WTC11 (cell line): ENCODE measurements at regions not wholly inside any gene's neighbourhood (a gene's known extent, or its start where the extent isn't known, plus 50 kb on each side); places are given as distances from the start of the nearest gene placed in this dataset.

ENCODE experiments used
- ATAC-seq: fragments of 200-7000 bp; cut with Tn5 transposase; 2 replicates; pipeline ENCODE4 v1.10.0; 2021; ENCODE audit warnings: mild to moderate bottlenecking, moderate library complexity
- CTCF ChIA-PET: fragments of 300-600 bp; sonication (Branson Sonifier 250); formaldehyde crosslinking; loops from one replicate; lab custom pipeline; 2021; ENCODE audit warnings: antibody characterized with exemption; lab: Charles Lee
- POLR2A ChIA-PET: fragments of 350-600 bp; sonication (Branson Sonifier 250); formaldehyde crosslinking; loops from one replicate; lab custom pipeline; 2021; ENCODE audit warnings: antibody characterized with exemption; lab: Charles Lee
- DNase-seq: peaks from one replicate; pipeline ENCODE4 v3.0.0; 2021; ENCODE audit warnings: low spot score
- H3K27ac Mint-ChIP-seq: 2 replicates; pipeline ENCODE4 v1.8.0; 2021; ENCODE audit warnings: mixed read lengths
- H3K27me3 Mint-ChIP-seq: 2 replicates; pipeline ENCODE4 v1.8.0; 2021; ENCODE audit warnings: low read depth, mild to moderate bottlenecking, moderate library complexity, mixed read lengths
- H3K36me3 Mint-ChIP-seq: 2 replicates; pipeline ENCODE4 v1.8.0; 2021; ENCODE audit warnings: mixed read lengths
- H3K4me1 Mint-ChIP-seq: 2 replicates; pipeline ENCODE4 v1.8.0; 2022; ENCODE audit warnings: mixed read lengths
- H3K4me3 Mint-ChIP-seq: 2 replicates; pipeline ENCODE4 v1.8.0; 2021; ENCODE audit warnings: mild to moderate bottlenecking, moderate library complexity, mixed read lengths
- H3K9me3 Mint-ChIP-seq: 2 replicates; pipeline ENCODE4 v1.8.0; 2021; ENCODE audit warnings: mixed read lengths
- CREB1 ChIP-seq: sonication (generic); formaldehyde crosslinking; IDR thresholded peaks from 2 replicates; pipeline ENCODE4 v1.8.0; 2023; ENCODE audit warnings: mild to moderate bottlenecking, missing genetic modification reagents
- GTF2I ChIP-seq: fragments of 250-450 bp; sonication (Bioruptor Pico); conservative IDR thresholded peaks from 2 replicates; pipeline ENCODE4 v1.4.0; 2021; ENCODE audit warnings: mild to moderate bottlenecking
- MYBL2 ChIP-seq: sonication (generic); formaldehyde crosslinking; IDR thresholded peaks from 2 replicates; pipeline ENCODE4 v1.8.1; 2023; ENCODE audit warnings: mild to moderate bottlenecking, moderate library complexity, missing genetic modification reagents
- NFE2L1 ChIP-seq: sonication (generic); formaldehyde crosslinking; IDR thresholded peaks from 2 replicates; pipeline ENCODE4 v1.8.1; 2023; ENCODE audit warnings: missing genetic modification reagents
- NR1H2 ChIP-seq: sonication (generic); formaldehyde crosslinking; IDR thresholded peaks from 2 replicates; pipeline ENCODE4 v1.9.0; 2021; ENCODE audit warnings: mild to moderate bottlenecking, moderate library complexity, missing genetic modification reagents
- SMAD3 ChIP-seq: sonication (generic); formaldehyde crosslinking; IDR thresholded peaks from 2 replicates; pipeline ENCODE4 v1.8.0; 2022; ENCODE audit warnings: missing genetic modification reagents, mild to moderate bottlenecking, borderline replicate concordance
- ZNF232 ChIP-seq: sonication (generic); formaldehyde crosslinking; IDR thresholded peaks from 2 replicates; pipeline ENCODE4 v1.8.0; 2022; ENCODE audit warnings: mild to moderate bottlenecking, missing genetic modification reagents
- ZNF263 ChIP-seq: sonication (generic); formaldehyde crosslinking; IDR thresholded peaks from 2 replicates; pipeline ENCODE4 v1.8.1; 2022; ENCODE audit warnings: low read depth, mild to moderate bottlenecking, moderate library complexity, missing genetic modification reagents
- TF ChIP-seq, protein P1 (sequence below): sonication (generic); formaldehyde crosslinking; IDR thresholded peaks from 2 replicates; pipeline ENCODE4 v1.8.0; 2023; ENCODE audit warnings: missing genetic modification reagents, mild to moderate bottlenecking, borderline replicate concordance
- TF ChIP-seq, protein P2 (sequence below): sonication (generic); formaldehyde crosslinking; IDR thresholded peaks from 2 replicates; pipeline ENCODE4 v1.8.0; 2023; ENCODE audit warnings: mild to moderate bottlenecking, missing genetic modification reagents
- TF ChIP-seq, protein P3 (sequence below): sonication (generic); formaldehyde crosslinking; IDR thresholded peaks from 2 replicates; pipeline ENCODE4 v1.8.1; 2022; ENCODE audit warnings: low read depth, missing genetic modification reagents, borderline replicate concordance
- TF ChIP-seq, protein P4 (sequence below): sonication (generic); formaldehyde crosslinking; IDR thresholded peaks from 2 replicates; pipeline ENCODE4 v1.8.1; 2023; ENCODE audit warnings: mild to moderate bottlenecking, missing genetic modification reagents
- TF ChIP-seq, protein P5 (sequence below): fragments of 250-450 bp; sonication (Bioruptor Pico); IDR thresholded peaks from 2 replicates; pipeline ENCODE4 v2.1.2; 2022; ENCODE audit warnings: mild to moderate bottlenecking, moderate library complexity
- TF ChIP-seq, protein P6 (sequence below): fragments of 250-450 bp; sonication (Bioruptor Pico); IDR thresholded peaks from 2 replicates; pipeline ENCODE4 v1.9.0; 2021; ENCODE audit warnings: moderate library complexity, mild to moderate bottlenecking, inconsistent platforms, borderline replicate concordance
- TF ChIP-seq, protein P7 (sequence below): fragments of 250-450 bp; sonication (Bioruptor Pico); IDR thresholded peaks from 2 replicates; pipeline ENCODE4 v1.9.0; 2021; ENCODE audit warnings: mild to moderate bottlenecking
- TF ChIP-seq, protein P8 (sequence below): sonication (generic); formaldehyde crosslinking; IDR thresholded peaks from 2 replicates; pipeline ENCODE4 v1.8.1; 2023; ENCODE audit warnings: mild to moderate bottlenecking, missing genetic modification reagents, borderline replicate concordance
- TF ChIP-seq, protein P9 (sequence below): sonication (generic); formaldehyde crosslinking; IDR thresholded peaks from 2 replicates; pipeline ENCODE4 v1.8.0; 2022; ENCODE audit warnings: mild to moderate bottlenecking, missing genetic modification reagents

DNA sequence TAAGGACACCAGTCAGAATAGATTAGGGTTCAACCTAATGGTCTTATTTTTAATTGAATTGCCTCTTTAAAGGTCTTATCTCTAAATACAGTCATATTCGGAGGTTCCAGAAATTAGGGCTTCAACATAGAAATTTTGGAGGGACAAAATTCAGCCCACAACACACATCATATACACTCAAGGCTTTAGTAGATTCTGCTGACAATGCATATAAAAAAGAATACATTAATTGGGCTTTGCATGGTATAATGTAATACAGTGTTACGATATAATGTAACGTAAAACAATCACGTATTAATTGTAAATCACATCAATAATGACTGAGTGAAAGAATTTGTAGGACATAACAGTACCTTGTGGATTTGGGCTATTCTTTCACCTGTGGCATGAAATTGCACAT, 787.8 kb downstream of the STIM2 start (continued):
- TF ChIP-seq, protein P1, sequence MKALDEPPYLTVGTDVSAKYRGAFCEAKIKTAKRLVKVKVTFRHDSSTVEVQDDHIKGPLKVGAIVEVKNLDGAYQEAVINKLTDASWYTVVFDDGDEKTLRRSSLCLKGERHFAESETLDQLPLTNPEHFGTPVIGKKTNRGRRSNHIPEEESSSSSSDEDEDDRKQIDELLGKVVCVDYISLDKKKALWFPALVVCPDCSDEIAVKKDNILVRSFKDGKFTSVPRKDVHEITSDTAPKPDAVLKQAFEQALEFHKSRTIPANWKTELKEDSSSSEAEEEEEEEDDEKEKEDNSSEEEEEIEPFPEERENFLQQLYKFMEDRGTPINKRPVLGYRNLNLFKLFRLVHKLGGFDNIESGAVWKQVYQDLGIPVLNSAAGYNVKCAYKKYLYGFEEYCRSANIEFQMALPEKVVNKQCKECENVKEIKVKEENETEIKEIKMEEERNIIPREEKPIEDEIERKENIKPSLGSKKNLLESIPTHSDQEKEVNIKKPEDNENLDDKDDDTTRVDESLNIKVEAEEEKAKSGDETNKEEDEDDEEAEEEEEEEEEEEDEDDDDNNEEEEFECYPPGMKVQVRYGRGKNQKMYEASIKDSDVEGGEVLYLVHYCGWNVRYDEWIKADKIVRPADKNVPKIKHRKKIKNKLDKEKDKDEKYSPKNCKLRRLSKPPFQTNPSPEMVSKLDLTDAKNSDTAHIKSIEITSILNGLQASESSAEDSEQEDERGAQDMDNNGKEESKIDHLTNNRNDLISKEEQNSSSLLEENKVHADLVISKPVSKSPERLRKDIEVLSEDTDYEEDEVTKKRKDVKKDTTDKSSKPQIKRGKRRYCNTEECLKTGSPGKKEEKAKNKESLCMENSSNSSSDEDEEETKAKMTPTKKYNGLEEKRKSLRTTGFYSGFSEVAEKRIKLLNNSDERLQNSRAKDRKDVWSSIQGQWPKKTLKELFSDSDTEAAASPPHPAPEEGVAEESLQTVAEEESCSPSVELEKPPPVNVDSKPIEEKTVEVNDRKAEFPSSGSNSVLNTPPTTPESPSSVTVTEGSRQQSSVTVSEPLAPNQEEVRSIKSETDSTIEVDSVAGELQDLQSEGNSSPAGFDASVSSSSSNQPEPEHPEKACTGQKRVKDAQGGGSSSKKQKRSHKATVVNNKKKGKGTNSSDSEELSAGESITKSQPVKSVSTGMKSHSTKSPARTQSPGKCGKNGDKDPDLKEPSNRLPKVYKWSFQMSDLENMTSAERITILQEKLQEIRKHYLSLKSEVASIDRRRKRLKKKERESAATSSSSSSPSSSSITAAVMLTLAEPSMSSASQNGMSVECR (CRISPR knock-in tag): no peak
- TF ChIP-seq, protein P2, sequence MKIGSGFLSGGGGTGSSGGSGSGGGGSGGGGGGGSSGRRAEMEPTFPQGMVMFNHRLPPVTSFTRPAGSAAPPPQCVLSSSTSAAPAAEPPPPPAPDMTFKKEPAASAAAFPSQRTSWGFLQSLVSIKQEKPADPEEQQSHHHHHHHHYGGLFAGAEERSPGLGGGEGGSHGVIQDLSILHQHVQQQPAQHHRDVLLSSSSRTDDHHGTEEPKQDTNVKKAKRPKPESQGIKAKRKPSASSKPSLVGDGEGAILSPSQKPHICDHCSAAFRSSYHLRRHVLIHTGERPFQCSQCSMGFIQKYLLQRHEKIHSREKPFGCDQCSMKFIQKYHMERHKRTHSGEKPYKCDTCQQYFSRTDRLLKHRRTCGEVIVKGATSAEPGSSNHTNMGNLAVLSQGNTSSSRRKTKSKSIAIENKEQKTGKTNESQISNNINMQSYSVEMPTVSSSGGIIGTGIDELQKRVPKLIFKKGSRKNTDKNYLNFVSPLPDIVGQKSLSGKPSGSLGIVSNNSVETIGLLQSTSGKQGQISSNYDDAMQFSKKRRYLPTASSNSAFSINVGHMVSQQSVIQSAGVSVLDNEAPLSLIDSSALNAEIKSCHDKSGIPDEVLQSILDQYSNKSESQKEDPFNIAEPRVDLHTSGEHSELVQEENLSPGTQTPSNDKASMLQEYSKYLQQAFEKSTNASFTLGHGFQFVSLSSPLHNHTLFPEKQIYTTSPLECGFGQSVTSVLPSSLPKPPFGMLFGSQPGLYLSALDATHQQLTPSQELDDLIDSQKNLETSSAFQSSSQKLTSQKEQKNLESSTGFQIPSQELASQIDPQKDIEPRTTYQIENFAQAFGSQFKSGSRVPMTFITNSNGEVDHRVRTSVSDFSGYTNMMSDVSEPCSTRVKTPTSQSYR (CRISPR knock-in tag): no peak
- TF ChIP-seq, protein P3, sequence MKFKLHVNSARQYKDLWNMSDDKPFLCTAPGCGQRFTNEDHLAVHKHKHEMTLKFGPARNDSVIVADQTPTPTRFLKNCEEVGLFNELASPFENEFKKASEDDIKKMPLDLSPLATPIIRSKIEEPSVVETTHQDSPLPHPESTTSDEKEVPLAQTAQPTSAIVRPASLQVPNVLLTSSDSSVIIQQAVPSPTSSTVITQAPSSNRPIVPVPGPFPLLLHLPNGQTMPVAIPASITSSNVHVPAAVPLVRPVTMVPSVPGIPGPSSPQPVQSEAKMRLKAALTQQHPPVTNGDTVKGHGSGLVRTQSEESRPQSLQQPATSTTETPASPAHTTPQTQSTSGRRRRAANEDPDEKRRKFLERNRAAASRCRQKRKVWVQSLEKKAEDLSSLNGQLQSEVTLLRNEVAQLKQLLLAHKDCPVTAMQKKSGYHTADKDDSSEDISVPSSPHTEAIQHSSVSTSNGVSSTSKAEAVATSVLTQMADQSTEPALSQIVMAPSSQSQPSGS (CRISPR knock-in tag): no peak

DNA sequence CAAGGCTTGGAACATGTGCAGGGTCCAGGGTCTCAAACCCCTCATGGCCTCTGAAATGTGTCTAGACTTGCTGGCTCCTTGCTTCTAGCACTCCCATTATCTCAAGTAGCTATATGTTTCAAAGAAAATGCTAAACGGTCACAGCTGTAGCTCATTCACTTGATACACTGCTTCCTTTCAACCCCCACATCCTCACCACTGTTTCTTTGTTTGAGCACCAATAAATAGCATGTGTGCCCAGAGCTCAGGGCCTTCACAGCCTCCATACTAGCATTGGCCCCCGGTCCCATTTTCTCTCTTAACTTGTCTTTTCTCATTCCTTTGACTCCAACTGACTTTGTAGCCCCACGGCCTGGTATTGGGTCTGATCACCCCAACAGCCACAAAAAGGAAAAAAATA, 801.8 kb downstream of the STIM2 start:
- peaks cover 19% of the 10 kb centered on the region for H3K4me1 Mint-ChIP-seq
- ChIA-PET POLR2A (no interaction called here), CTCF (interaction anchor here (1.1 kb wide), 1 partner anchor 55 kb away, joined by 3 read pairs; no protein-coding TSS in a partner anchor)
- H3K4me3 Mint-ChIP-seq: no peak overlapping the region
- DNase-seq: no peak
- ATAC-seq: no peak
- no peak overlapping the region for H3K27ac Mint-ChIP-seq
- no peaks in the 10 kb centered on the region for H3K27me3 Mint-ChIP-seq
- peaks cover 5% of the 10 kb centered on the region; the same call in 1 of the 2 replicates for H3K9me3 Mint-ChIP-seq
- H3K36me3 Mint-ChIP-seq: no peaks in the 10 kb centered on the region
- TF ChIP-seq, protein P4, sequence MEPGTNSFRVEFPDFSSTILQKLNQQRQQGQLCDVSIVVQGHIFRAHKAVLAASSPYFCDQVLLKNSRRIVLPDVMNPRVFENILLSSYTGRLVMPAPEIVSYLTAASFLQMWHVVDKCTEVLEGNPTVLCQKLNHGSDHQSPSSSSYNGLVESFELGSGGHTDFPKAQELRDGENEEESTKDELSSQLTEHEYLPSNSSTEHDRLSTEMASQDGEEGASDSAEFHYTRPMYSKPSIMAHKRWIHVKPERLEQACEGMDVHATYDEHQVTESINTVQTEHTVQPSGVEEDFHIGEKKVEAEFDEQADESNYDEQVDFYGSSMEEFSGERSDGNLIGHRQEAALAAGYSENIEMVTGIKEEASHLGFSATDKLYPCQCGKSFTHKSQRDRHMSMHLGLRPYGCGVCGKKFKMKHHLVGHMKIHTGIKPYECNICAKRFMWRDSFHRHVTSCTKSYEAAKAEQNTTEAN (CRISPR knock-in tag): no peak
- TF ChIP-seq NFE2L1 (CRISPR knock-in tag) (no peak), SMAD3 (no peak), MYBL2 (no peak), CREB1 (CRISPR knock-in tag) (no peak), ZNF263 (no peak), NR1H2 (CRISPR knock-in tag) (no peak), ZNF232 (CRISPR knock-in tag) (no peak), GTF2I (CRISPR knock-in tag) (no peak)
- TF ChIP-seq, protein P5, sequence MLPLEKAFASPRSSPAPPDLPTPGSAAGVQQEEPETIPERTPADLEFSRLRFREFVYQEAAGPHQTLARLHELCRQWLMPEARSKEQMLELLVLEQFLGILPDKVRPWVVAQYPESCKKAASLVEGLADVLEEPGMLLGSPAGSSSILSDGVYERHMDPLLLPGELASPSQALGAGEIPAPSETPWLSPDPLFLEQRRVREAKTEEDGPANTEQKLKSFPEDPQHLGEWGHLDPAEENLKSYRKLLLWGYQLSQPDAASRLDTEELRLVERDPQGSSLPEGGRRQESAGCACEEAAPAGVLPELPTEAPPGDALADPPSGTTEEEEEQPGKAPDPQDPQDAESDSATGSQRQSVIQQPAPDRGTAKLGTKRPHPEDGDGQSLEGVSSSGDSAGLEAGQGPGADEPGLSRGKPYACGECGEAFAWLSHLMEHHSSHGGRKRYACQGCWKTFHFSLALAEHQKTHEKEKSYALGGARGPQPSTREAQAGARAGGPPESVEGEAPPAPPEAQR (CRISPR knock-in tag): no peak
- TF ChIP-seq, protein P6, sequence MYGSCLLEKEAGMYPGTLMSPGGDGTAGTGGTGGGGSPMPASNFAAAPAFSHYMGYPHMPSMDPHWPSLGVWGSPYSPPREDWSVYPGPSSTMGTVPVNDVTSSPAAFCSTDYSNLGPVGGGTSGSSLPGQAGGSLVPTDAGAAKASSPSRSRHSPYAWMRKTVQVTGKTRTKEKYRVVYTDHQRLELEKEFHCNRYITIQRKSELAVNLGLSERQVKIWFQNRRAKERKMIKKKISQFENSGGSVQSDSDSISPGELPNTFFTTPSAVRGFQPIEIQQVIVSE (CRISPR knock-in tag): no peak
- TF ChIP-seq, protein P7, sequence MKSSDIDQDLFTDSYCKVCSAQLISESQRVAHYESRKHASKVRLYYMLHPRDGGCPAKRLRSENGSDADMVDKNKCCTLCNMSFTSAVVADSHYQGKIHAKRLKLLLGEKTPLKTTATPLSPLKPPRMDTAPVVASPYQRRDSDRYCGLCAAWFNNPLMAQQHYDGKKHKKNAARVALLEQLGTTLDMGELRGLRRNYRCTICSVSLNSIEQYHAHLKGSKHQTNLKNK (CRISPR knock-in tag): no peak
- TF ChIP-seq, protein P8, sequence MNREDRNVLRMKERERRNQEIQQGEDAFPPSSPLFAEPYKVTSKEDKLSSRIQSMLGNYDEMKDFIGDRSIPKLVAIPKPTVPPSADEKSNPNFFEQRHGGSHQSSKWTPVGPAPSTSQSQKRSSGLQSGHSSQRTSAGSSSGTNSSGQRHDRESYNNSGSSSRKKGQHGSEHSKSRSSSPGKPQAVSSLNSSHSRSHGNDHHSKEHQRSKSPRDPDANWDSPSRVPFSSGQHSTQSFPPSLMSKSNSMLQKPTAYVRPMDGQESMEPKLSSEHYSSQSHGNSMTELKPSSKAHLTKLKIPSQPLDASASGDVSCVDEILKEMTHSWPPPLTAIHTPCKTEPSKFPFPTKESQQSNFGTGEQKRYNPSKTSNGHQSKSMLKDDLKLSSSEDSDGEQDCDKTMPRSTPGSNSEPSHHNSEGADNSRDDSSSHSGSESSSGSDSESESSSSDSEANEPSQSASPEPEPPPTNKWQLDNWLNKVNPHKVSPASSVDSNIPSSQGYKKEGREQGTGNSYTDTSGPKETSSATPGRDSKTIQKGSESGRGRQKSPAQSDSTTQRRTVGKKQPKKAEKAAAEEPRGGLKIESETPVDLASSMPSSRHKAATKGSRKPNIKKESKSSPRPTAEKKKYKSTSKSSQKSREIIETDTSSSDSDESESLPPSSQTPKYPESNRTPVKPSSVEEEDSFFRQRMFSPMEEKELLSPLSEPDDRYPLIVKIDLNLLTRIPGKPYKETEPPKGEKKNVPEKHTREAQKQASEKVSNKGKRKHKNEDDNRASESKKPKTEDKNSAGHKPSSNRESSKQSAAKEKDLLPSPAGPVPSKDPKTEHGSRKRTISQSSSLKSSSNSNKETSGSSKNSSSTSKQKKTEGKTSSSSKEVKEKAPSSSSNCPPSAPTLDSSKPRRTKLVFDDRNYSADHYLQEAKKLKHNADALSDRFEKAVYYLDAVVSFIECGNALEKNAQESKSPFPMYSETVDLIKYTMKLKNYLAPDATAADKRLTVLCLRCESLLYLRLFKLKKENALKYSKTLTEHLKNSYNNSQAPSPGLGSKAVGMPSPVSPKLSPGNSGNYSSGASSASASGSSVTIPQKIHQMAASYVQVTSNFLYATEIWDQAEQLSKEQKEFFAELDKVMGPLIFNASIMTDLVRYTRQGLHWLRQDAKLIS (CRISPR knock-in tag): no peak
- TF ChIP-seq, protein P9, sequence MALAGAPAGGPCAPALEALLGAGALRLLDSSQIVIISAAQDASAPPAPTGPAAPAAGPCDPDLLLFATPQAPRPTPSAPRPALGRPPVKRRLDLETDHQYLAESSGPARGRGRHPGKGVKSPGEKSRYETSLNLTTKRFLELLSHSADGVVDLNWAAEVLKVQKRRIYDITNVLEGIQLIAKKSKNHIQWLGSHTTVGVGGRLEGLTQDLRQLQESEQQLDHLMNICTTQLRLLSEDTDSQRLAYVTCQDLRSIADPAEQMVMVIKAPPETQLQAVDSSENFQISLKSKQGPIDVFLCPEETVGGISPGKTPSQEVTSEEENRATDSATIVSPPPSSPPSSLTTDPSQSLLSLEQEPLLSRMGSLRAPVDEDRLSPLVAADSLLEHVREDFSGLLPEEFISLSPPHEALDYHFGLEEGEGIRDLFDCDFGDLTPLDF (CRISPR knock-in tag): no peak
